SK-N-SH (cell line): ENCODE measurements at regions not wholly inside any gene's neighbourhood (a gene's known extent, or its start where the extent isn't known, plus 50 kb on each side); places are given as distances from the start of the nearest gene placed in this dataset.

Experiments
- EP300 ChIP-seq, 2 experiments: IDR thresholded peaks; 2 replicates each; pipeline versions ENCODE4 v1.4.0 to v1.6.1; 2012; ENCODE audit warnings: borderline replicate concordance in 1 of 2, low read depth in 1 of 2, low read length in 1 of 2
- EZH2phosphoT487 ChIP-seq: fragments of 200-600 bp; sonication (generic); IDR thresholded peaks from 2 replicates; pipeline ENCODE4 v1.6.1; 2017; ENCODE audit warnings: low read depth, mixed run types, mild to moderate bottlenecking, antibody characterized with exemption, moderate library complexity, borderline replicate concordance
- MEF2A ChIP-seq: IDR thresholded peaks from 2 replicates; pipeline ENCODE4 v1.4.0; 2012; ENCODE audit warnings: low read depth, borderline replicate concordance
- MXI1 ChIP-seq: IDR thresholded peaks from 2 replicates; pipeline ENCODE4 v1.6.1; 2012; ENCODE audit warnings: mild to moderate bottlenecking, low read depth, low read length, improper control_type of control experiment

DNA sequence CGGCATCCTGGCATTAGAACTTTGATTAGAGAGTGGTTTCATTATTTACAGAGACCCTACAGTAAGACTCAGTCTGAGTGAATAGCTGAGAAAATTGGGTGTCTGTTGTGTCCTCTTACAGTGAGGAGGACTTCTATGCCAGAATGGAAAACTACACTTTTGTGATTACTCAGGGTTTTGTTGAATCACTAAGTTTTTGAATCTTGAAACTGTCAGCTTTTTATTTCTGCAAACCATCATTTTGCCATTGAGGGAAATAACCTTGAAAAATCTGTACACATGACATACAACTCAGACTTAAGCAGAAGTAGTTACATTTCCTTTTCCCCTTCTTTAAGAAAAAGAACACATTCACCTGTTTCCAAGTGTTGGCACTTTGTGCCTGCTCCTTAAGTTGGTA, 117.6 kb upstream of the RASGEF1B start:
- TF ChIP-seq EP300 (IDR thresholded peaks at IDR 0.05; ENCODE audit: borderline replicate concordance in 1 of 2, low read depth in 1 of 2, low read length in 1 of 2) (no peak), EZH2phosphoT487 (no peak), MXI1 (no peak), MEF2A (no peak)
